Upper lobe of left lung (tissue), 4 donors: ENCODE measurements at regions not wholly inside any gene's neighbourhood (a gene's known extent, or its start where the extent isn't known, plus 50 kb on each side); places are given as distances from the start of the nearest gene placed in this dataset.

Source experiments
- CTCF ChIP-seq, 6 experiments: fragments of 450-650 bp in 4 of 6; fragments of 200-600 bp in 2 of 6; sonication (generic) in 2 of 6; IDR thresholded peaks; one replicate each; pipeline ENCODE4 v1.5.1; 2016 to 2019; ENCODE audit warnings: antibody characterized with exemption in 6 of 6
- EP300 ChIP-seq, 4 donors: sonication (generic); formaldehyde crosslinking; IDR thresholded peaks; one replicate each; pipeline ENCODE4 v1.5.1; 2017; ENCODE audit warnings: antibody characterized with exemption in 4 of 4, control low read depth in 2 of 4
- POLR2A ChIP-seq, 4 donors: fragments of 450-650 bp; IDR thresholded peaks; one replicate each; pipeline ENCODE4 v1.5.1; 2016 to 2017; ENCODE audit warnings: antibody characterized with exemption in 4 of 4, mild to moderate bottlenecking in 2 of 4
- POLR2AphosphoS5 ChIP-seq, 2 donors: sonication (generic); formaldehyde crosslinking; IDR thresholded peaks; one replicate each; pipeline ENCODE4 v1.5.1; 2017; ENCODE audit warnings: antibody characterized with exemption in 2 of 2

DNA sequence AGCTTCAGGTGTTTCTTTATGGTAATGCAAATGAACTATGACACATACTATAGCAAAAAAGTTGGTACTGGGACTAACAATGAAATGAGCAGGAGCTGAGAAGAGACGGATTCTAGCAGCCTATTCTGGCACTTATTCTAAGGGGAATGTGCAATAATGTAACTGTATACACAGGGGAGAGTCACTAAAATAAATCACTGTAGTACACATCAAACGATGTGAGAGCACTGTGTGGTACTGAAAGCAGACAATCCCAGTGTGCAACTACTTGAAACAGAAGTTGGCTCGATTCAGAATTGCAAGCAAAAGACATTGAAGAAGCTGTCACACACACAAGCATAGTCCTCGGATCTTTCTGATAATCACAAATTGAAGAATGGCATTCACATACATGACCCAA is 1713.0 kb upstream of the CDH9 start:
- TF ChIP-seq CTCF (IDR thresholded peaks at IDR 0.05) = no peak
- TF ChIP-seq POLR2AphosphoS5 (IDR thresholded peaks at IDR 0.05) = no peak
- no peak for TF ChIP-seq POLR2A (IDR thresholded peaks at IDR 0.05)
- no peak for TF ChIP-seq EP300 (IDR thresholded peaks at IDR 0.05)
